ENCODE measurements at regions not wholly inside any gene's neighbourhood (a gene's known extent, or its start where the extent isn't known, plus 50 kb on each side); places are given as distances from the start of the nearest gene placed in this dataset.
"Not testable (repeated sequence)": the region's sequence is repeated elsewhere in the genome, so short reads cannot be mapped to it uniquely, and the experiment has no call there.

- DNase-seq (ENCODE audit: low read depth) = no peak
Measured at GRCh38 chr12:127781336-127781735, 485.6 kb upstream of the TMEM132C start.

DNA sequence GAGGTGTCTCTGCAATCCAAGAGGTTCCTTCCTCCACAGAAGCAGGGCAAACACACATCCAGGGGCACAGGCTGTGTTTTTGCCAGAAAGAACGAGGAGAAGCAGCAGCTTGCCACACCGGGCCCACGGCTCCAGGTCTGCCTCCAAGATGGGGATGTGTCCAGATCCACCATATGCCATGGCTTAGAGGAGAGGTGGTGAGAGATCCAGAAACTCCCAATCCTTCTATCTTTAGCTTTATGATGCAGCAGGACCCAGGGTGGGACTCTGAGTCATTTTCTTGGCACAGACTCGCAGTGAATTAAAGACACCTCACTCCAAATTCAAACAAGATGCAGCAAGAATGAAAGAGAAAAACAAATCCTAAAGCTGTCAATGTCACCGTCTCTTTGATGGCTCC is 481.4 kb upstream of the TMEM132C start:
- DNase-seq (ENCODE audit: low read depth) = peak; percentile 61

- no peak for DNase-seq (ENCODE audit: low read depth)
Measured at GRCh38 chr12:127785986-127786590, 480.9 kb upstream of the TMEM132C start.

DNA sequence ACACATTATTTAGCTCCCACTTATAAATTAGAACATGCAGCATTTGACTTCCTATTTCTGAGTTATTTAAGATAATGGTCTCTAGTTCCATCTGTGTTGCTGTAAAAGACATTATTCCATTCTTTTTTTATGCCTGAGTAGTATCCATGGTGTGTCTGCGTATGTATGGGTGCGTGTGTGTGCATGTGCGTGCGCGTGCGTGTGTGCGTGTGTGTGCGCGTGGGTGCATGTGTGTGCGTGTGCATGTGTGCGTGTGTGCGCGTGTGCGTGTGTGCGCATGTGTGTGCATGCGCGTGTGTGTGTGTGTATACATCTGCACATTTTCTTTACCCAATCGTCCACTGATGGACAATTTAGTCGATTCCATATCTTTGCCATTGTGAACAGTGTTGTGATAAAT is 479.4 kb upstream of the TMEM132C start:
- DNase-seq (ENCODE audit: low read depth) = no peak

- no peak for DNase-seq (ENCODE audit: low read depth)
Measured at GRCh38 chr12:127790376-127790775, 476.6 kb upstream of the TMEM132C start.

GRCh38 chr12:127791217-127791616 is 475.8 kb upstream of the TMEM132C start:
- DNase-seq (ENCODE audit: low read depth) = no peak

- DNase-seq (ENCODE audit: low read depth) = no peak
Measured at GRCh38 chr12:127797918-127798317, 469.1 kb upstream of the TMEM132C start.

GRCh38 chr12:127802271-127802670 is 464.7 kb upstream of the TMEM132C start:
- no peak for DNase-seq (ENCODE audit: low read depth)

- no peak for DNase-seq (ENCODE audit: low read depth)
Measured at GRCh38 chr12:127803545-127803944, 463.4 kb upstream of the TMEM132C start.

- no peak for DNase-seq (ENCODE audit: low read depth)
Measured at GRCh38 chr12:127809275-127809674, 457.7 kb upstream of the TMEM132C start.

- DNase-seq (ENCODE audit: low read depth) = peak; percentile 71
Measured at GRCh38 chr12:127810041-127810440, 456.9 kb upstream of the TMEM132C start.

DNA sequence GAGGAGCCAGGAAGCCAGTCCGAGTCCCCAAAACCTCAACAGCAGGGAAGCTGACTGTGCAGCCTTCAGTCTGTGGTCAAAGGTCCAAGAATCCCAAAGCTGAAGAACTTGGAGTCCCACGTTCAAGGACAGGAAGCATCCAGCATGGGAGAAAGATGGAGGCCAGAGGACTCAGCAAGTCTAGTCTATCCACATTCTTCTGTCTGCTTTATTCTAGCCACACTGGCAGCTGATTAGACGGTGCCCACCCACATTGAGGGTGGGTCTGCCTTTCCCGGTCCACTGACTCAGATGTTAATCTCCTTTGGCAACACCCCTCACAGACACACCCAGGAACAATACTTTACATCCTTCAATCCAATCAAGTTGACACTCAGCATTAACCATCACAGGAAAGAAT is 456.5 kb upstream of the TMEM132C start:
- DNase-seq (ENCODE audit: low read depth) = not testable (repeated sequence)

DNA sequence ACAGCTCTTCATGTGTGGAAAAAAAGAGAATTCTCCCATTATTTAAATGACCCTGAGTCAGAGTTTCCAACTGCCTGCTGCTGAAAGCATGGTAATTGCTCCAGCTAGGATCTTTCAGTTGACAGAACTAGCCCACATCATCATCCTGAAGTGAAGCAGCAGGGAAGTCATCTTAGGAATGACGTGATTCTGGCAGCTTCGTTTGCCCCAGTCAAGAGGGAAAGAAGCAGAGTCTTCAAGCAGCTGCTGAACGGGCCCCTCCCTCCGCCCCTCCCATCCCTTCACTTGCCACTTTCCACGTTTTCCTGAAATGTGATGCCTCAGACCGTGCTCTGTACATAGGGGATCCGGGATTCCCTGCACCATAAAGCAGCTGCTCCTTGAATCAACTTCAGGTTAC is 455.0 kb upstream of the TMEM132C start:
- peak; percentile 92 for DNase-seq (ENCODE audit: low read depth)

- no peak for DNase-seq (ENCODE audit: low read depth)
Measured at GRCh38 chr12:127813147-127813546, 453.8 kb upstream of the TMEM132C start.

- DNase-seq (ENCODE audit: low read depth) = no peak
Measured at GRCh38 chr12:127819056-127819455, 447.9 kb upstream of the TMEM132C start.

- no peak for DNase-seq (ENCODE audit: low read depth)
Measured at GRCh38 chr12:127820271-127820670, 446.7 kb upstream of the TMEM132C start.

DNA sequence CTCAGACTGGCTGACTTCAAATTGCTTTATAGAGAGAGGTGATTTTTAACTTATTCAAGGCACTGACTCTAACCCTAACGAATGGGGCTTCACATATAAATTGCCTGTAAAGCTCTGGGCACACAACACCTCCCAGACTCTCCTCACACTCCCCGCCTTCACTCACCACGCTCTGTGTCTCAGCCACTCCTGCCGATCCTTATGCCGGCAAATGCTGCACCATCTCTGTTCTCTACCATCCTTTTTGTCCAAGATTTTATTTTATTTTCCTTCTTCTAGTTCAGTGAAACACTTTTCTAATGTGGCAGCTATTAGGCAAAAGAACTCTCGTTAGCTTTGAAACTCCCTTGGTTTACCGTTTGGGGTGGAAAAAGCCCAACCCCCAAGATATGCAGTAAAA is 446.1 kb upstream of the TMEM132C start:
- no peak for DNase-seq (ENCODE audit: low read depth)

DNA sequence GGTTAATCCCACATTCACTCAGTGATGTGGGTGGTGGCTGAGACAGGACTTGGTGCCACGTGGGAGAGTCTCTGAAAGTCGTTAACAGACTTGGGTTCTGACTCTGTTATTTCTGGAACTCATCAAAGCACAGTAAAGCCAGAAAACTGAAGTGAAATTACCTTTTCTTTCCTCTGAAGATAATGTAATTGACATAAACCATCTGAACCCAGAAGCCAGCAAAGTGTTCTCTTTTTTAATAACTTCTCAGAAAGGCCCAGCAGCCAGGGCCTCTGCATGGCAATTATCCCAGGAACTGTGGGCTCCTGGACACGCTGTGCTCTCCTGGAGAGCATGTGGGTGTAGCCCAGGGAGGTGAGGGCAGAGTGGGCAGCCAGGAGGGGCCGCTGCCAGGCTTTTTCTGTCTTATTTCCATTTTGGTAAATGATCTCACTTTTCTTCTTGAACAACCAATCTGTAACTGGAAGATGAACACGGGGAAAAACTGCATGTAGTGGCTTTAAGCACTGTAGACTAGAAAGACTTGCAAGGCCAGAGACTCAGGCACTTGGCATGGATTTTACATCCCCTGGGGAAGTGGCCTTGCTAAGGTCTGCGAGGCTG is 444.1 kb upstream of the TMEM132C start:
- DNase-seq (ENCODE audit: low read depth) = no peak

GRCh38 chr12:127823801-127824200 is 443.2 kb upstream of the TMEM132C start:
- DNase-seq (ENCODE audit: low read depth) = no peak

GRCh38 chr12:127829281-127830064 is 437.5 kb upstream of the TMEM132C start:
- no peak for DNase-seq (ENCODE audit: low read depth)

DNA sequence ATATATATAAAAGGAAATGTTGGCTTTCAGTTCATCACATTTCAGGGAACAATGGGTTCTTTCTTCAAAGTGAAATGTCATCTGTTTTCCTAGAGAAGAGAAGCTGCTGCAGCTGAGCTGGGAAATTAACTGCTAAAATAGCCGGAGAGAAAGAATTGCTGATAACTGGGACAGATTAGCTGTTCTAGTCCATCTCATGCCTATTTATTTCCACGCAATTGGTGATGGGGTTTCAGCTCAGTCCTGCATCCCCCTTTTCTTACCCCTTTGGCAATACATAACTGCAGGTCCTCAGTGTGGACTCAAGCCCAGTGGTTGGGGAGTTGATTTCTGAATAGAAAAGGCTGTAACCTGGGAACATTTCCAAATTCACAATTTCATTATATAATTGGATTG is 436.9 kb upstream of the TMEM132C start:
- no peak for DNase-seq (ENCODE audit: low read depth)

GRCh38 chr12:127830730-127831129 is 436.2 kb upstream of the TMEM132C start:
- DNase-seq (ENCODE audit: low read depth) = no peak

- no peak for DNase-seq (ENCODE audit: low read depth)
Measured at GRCh38 chr12:127832172-127832571, 434.8 kb upstream of the TMEM132C start.
